ENCODE measurements at regions not wholly inside any gene's neighbourhood (a gene's known extent, or its start where the extent isn't known, plus 50 kb on each side); places are given as distances from the start of the nearest gene placed in this dataset.
"Not testable (repeated sequence)": the region's sequence is repeated elsewhere in the genome, so short reads cannot be mapped to it uniquely, and the experiment has no call there.

- no peak for TF ChIP-seq CTCF (IDR thresholded peaks at IDR 0.05)
- no peak for DNase-seq (ENCODE audit: low spot score in 2 of 2)
- Histone ChIP-seq H3K9me3 (no peaks in the 10 kb centered on the region), H3K36me3 (no peaks in the 10 kb centered on the region), H3K4me3 (no peak overlapping the region), H3K27ac (no peak overlapping the region), H3K27me3 (no peaks in the 10 kb centered on the region), H3K4me1 (no peaks in the 10 kb centered on the region)
- intact Hi-C loops (cut with DNase I), result no loop called here
Measured at GRCh38 chrX:95509474-95509873, 1175.2 kb upstream of the DIAPH2 start.

GRCh38 chrX:95524018-95524417 is 1160.6 kb upstream of the DIAPH2 start:
- H3K27ac ChIP-seq; DNase-seq (ENCODE audit: low spot score in 2 of 2); intact Hi-C loops (cut with DNase I); H3K36me3 ChIP-seq; H3K9me3 ChIP-seq; H3K27me3 ChIP-seq; H3K4me3 ChIP-seq; H3K4me1 ChIP-seq: not testable (repeated sequence)

- no peaks in the 10 kb centered on the region for H3K4me1 ChIP-seq
- no peaks in the 10 kb centered on the region for H3K27me3 ChIP-seq
- H3K9me3 ChIP-seq, result no peaks in the 10 kb centered on the region
- no peak overlapping the region for H3K27ac ChIP-seq
- H3K4me3 ChIP-seq, result no peak overlapping the region
- DNase-seq (ENCODE audit: low spot score in 2 of 2), result no peak
- H3K36me3 ChIP-seq, result no peaks in the 10 kb centered on the region
- no peak for TF ChIP-seq CTCF (IDR thresholded peaks at IDR 0.05)
- intact Hi-C loops (cut with DNase I), result no loop called here
Measured at GRCh38 chrX:95536111-95536510, 1148.5 kb upstream of the DIAPH2 start.

GRCh38 chrX:95536661-95537060 is 1148.0 kb upstream of the DIAPH2 start:
- no peak for DNase-seq (ENCODE audit: low spot score in 2 of 2)
- no peak for TF ChIP-seq CTCF (IDR thresholded peaks at IDR 0.05)
- no peaks in the 10 kb centered on the region for H3K36me3 ChIP-seq
- no peak overlapping the region for H3K27ac ChIP-seq
- intact Hi-C loops (cut with DNase I), result no loop called here
- H3K9me3 ChIP-seq, result no peaks in the 10 kb centered on the region
- no peaks in the 10 kb centered on the region for H3K4me1 ChIP-seq
- H3K27me3 ChIP-seq, result no peaks in the 10 kb centered on the region
- no peak overlapping the region for H3K4me3 ChIP-seq

GRCh38 chrX:95539041-95539440 is 1145.6 kb upstream of the DIAPH2 start:
- H3K9me3 ChIP-seq, result no peaks in the 10 kb centered on the region

GRCh38 chrX:95549552-95549951 is 1135.1 kb upstream of the DIAPH2 start:
- DNase-seq (ENCODE audit: low spot score in 2 of 2); H3K9me3 ChIP-seq; H3K27me3 ChIP-seq; H3K4me3 ChIP-seq; intact Hi-C loops (cut with DNase I); H3K27ac ChIP-seq; H3K36me3 ChIP-seq; H3K4me1 ChIP-seq: not testable (repeated sequence)

More at GRCh38 chrX:95539041-95539440, 1145.6 kb upstream of the DIAPH2 start:
- intact Hi-C loops (cut with DNase I), result no loop called here
- no peak for DNase-seq (ENCODE audit: low spot score in 2 of 2)
- Histone ChIP-seq H3K36me3 (no peaks in the 10 kb centered on the region), H3K4me3 (no peak overlapping the region), H3K27ac (no peak overlapping the region), H3K4me1 (no peaks in the 10 kb centered on the region), H3K27me3 (no peaks in the 10 kb centered on the region)
- no peak for TF ChIP-seq CTCF (IDR thresholded peaks at IDR 0.05)

GRCh38 chrX:95585321-95585720 is 1099.3 kb upstream of the DIAPH2 start:
- intact Hi-C loops (cut with DNase I), result no loop called here
- TF ChIP-seq CTCF (IDR thresholded peaks at IDR 0.05), result no peak

More at GRCh38 chrX:95585321-95585720, 1099.3 kb upstream of the DIAPH2 start:
- Histone ChIP-seq H3K4me1 (no peaks in the 10 kb centered on the region), H3K36me3 (no peaks in the 10 kb centered on the region), H3K27ac (no peak overlapping the region), H3K4me3 (no peak overlapping the region), H3K27me3 (no peaks in the 10 kb centered on the region), H3K9me3 (no peaks in the 10 kb centered on the region)
- no peak for DNase-seq (ENCODE audit: low spot score in 2 of 2)
